SIG-M5 treated with dmso at 0.1 percent for 504 hours (cell line): ENCODE measurements at regions not wholly inside any gene's neighbourhood (a gene's known extent, or its start where the extent isn't known, plus 50 kb on each side); places are given as distances from the start of the nearest gene placed in this dataset.
A peak's percentile ranks its signal among the peaks of the same experiment; 100 is the strongest.

Source experiments
- DNase-seq: peaks from one replicate; lab custom pipeline; 2025; ENCODE audit not compliant: unreplicated experiment; lab: John Stamatoyannopoulos, UW

GRCh38 chr4:4746444-4746843 is 113.0 kb upstream of the MSX1 start:
- DNase-seq = no peak

GRCh38 chr4:4740071-4740470 is 119.4 kb upstream of the MSX1 start:
- DNase-seq = no peak

GRCh38 chr4:4735870-4736269 is 123.6 kb upstream of the MSX1 start:
- DNase-seq = no peak

- DNase-seq = no peak
These were observed 124.2 kb upstream of the MSX1 start for GRCh38 chr4:4735136-4735750.

GRCh38 chr4:4734425-4734824 is 125.0 kb upstream of the MSX1 start:
- no peak for DNase-seq

GRCh38 chr4:4733663-4734062 is 125.8 kb upstream of the MSX1 start:
- DNase-seq = no peak

- no peak for DNase-seq
These were observed 129.2 kb upstream of the MSX1 start for GRCh38 chr4:4730249-4730648.

GRCh38 chr4:4729206-4729605 is 130.3 kb upstream of the MSX1 start:
- no peak for DNase-seq

- DNase-seq = no peak
These were observed 131.9 kb upstream of the MSX1 start for GRCh38 chr4:4727536-4727935.

- DNase-seq = no peak
These were observed 133.4 kb upstream of the MSX1 start for GRCh38 chr4:4726051-4726450.

- no peak for DNase-seq
These were observed 135.1 kb upstream of the MSX1 start for GRCh38 chr4:4724321-4724720.

GRCh38 chr4:4721636-4722035 is 137.8 kb upstream of the MSX1 start:
- DNase-seq = no peak

GRCh38 chr4:4720646-4721045 is 138.8 kb upstream of the MSX1 start:
- no peak for DNase-seq

GRCh38 chr4:4719436-4719835 is 140.0 kb upstream of the MSX1 start:
- DNase-seq = no peak

- DNase-seq = no peak
These were observed 141.8 kb upstream of the MSX1 start for GRCh38 chr4:4717692-4718091.

GRCh38 chr4:4714331-4714730 is 145.1 kb upstream of the MSX1 start:
- no peak for DNase-seq

GRCh38 chr4:4712800-4713528 is 146.5 kb upstream of the MSX1 start:
- DNase-seq = no peak

GRCh38 chr4:4711902-4712301 is 147.6 kb upstream of the MSX1 start:
- no peak for DNase-seq

- DNase-seq = no peak
These were observed 149.7 kb upstream of the MSX1 start for GRCh38 chr4:4709736-4710135.

GRCh38 chr4:4704267-4704666 is 155.2 kb upstream of the MSX1 start:
- peak; percentile 2 for DNase-seq

- no peak for DNase-seq
These were observed 155.7 kb upstream of the STX18 start for GRCh38 chr4:4697584-4697983.

- DNase-seq = no peak
These were observed 154.7 kb upstream of the STX18 start for GRCh38 chr4:4696530-4696929.

GRCh38 chr4:4695497-4695896 is 153.6 kb upstream of the STX18 start:
- no peak for DNase-seq
